ENCODE measurements at regions not wholly inside any gene's neighbourhood (a gene's known extent, or its start where the extent isn't known, plus 50 kb on each side); places are given as distances from the start of the nearest gene placed in this dataset.

DNA sequence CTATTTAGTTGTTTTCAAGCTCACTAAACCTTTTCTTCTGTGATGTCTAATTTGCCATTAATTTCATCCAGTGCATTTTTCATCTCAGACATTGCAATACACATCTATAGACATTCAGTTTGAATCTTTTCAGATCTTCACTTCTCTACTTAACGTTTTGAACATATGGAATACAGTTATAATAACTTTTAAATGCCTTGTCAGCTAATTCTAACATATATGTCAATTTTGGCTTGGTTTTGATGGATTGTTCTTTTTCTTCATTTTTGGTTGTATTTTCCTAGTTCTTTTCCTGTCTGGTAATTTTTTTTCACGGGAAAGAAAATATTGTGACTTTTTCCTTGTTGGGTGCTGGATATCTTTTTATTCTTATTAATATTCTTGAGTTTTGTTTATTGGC is 215.3 kb downstream of the ATP23 start:
- no peak for DNase-seq (ENCODE audit: low read depth, low spot score)
- ChIA-PET RAD21 (ENCODE audit: low non-redundant PET in 1 of 2, low total read pairs in 2 of 2, uncharacterized antibody in 2 of 2, unreplicated experiment in 2 of 2) (no interaction called here), CTCF (no interaction called here), POLR2A (no interaction called here)
- no peaks in the 10 kb centered on the region for H4K20me1 ChIP-seq (ENCODE audit: insufficient read depth)
- H3K27me3 ChIP-seq (ENCODE audit: insufficient read depth, low read length), result no peaks in the 10 kb centered on the region
- no peak overlapping the region for H3K9ac ChIP-seq (ENCODE audit: low read length)
- no peaks in the 10 kb centered on the region for H3K9me3 ChIP-seq (ENCODE audit: control insufficient read depth in 1 of 2, insufficient read depth in 1 of 2, low read depth in 1 of 2, low read length in 2 of 2)
- H2AFZ ChIP-seq (ENCODE audit: low read depth, low read length, poor library complexity, severe bottlenecking), result no peak overlapping the region
- H3K9me2 ChIP-seq (ENCODE audit: insufficient read depth), result no peaks in the 10 kb centered on the region
- no TSS peak for BruUV-seq (replicated peaks)
- no peaks in the 10 kb centered on the region for H3K79me2 ChIP-seq (ENCODE audit: insufficient read depth, low read length)
- no peak overlapping the region for H3K4me3 ChIP-seq (replicated peaks in 1 of 2; ENCODE audit: low read depth in 1 of 2, low read length in 2 of 2)
- H3K4me2 ChIP-seq (ENCODE audit: low read length), result no peak overlapping the region
- H3K36me3 ChIP-seq (ENCODE audit: control insufficient read depth in 1 of 2, insufficient read depth in 2 of 2, low read length in 2 of 2), result no peaks in the 10 kb centered on the region
- ATAC-seq, result no peak
- no peaks in the 10 kb centered on the region for H3K4me1 ChIP-seq (ENCODE audit: control insufficient read depth in 1 of 2, insufficient read depth in 2 of 2, low read length in 2 of 2)
- no peak overlapping the region for H3K27ac ChIP-seq (ENCODE audit: low read depth, low read length)
- no peak for TF ChIP-seq EZH2phosphoT487 (IDR thresholded peaks at IDR 0.05; ENCODE audit: borderline replicate concordance)
- no peak for TF ChIP-seq POLR2A (IDR thresholded peaks at IDR 0.05; ENCODE audit: borderline replicate concordance, extremely low read depth, insufficient read depth, insufficient read length)
- intact Hi-C loops (cut with micrococcal nuclease), result no loop called here

- Histone ChIP-seq H3K27me3 (ENCODE audit: insufficient read depth, low read length) (no peaks in the 10 kb centered on the region), H3K9me3 (ENCODE audit: control insufficient read depth in 1 of 2, insufficient read depth in 1 of 2, low read depth in 1 of 2, low read length in 2 of 2) (no peaks in the 10 kb centered on the region), H3K4me2 (ENCODE audit: low read length) (no peak overlapping the region), H3K27ac (ENCODE audit: low read depth, low read length) (no peak overlapping the region), H3K4me1 (ENCODE audit: control insufficient read depth in 1 of 2, insufficient read depth in 2 of 2, low read length in 2 of 2) (no peaks in the 10 kb centered on the region), H4K20me1 (ENCODE audit: insufficient read depth) (no peaks in the 10 kb centered on the region), H3K9me2 (ENCODE audit: insufficient read depth) (no peaks in the 10 kb centered on the region), H3K36me3 (ENCODE audit: control insufficient read depth in 1 of 2, insufficient read depth in 2 of 2, low read length in 2 of 2) (no peaks in the 10 kb centered on the region), H3K9ac (ENCODE audit: low read length) (no peak overlapping the region), H2AFZ (ENCODE audit: low read depth, low read length, poor library complexity, severe bottlenecking) (no peak overlapping the region), H3K79me2 (ENCODE audit: insufficient read depth, low read length) (no peaks in the 10 kb centered on the region), H3K4me3 (replicated peaks in 1 of 2; ENCODE audit: low read depth in 1 of 2, low read length in 2 of 2) (no peak overlapping the region)
- ChIA-PET RAD21 (ENCODE audit: low non-redundant PET in 1 of 2, low total read pairs in 2 of 2, uncharacterized antibody in 2 of 2, unreplicated experiment in 2 of 2) (no interaction called here), CTCF (no interaction called here), POLR2A (no interaction called here)
- ATAC-seq, result no peak
- no peak for DNase-seq (ENCODE audit: low read depth, low spot score)
- no TSS peak for BruUV-seq (replicated peaks)
- intact Hi-C loops (cut with micrococcal nuclease), result no loop called here
- TF ChIP-seq CBX3 (IDR thresholded peaks at IDR 0.05; ENCODE audit: low read depth) (no peak), ELF1 (IDR thresholded peaks at IDR 0.05; ENCODE audit: borderline replicate concordance, low read depth) (no peak), ZFX (IDR thresholded peaks at IDR 0.05) (no peak), SP1 (IDR thresholded peaks at IDR 0.05; ENCODE audit: low read depth) (no peak), ZNF274 (IDR thresholded peaks at IDR 0.05; ENCODE audit: low read depth, low read length) (no peak), POLR2AphosphoS5 (IDR thresholded peaks at IDR 0.05; ENCODE audit: low read depth, low read length) (no peak), TCF7L2 (IDR thresholded peaks at IDR 0.05; ENCODE audit: borderline replicate concordance, extremely low read depth, insufficient read depth, insufficient read length) (no peak), FOSL1 (IDR thresholded peaks at IDR 0.05; ENCODE audit: low read depth) (no peak), MAX (IDR thresholded peaks at IDR 0.05) (no peak), POLR2A (IDR thresholded peaks at IDR 0.05; ENCODE audit: borderline replicate concordance, extremely low read depth, insufficient read depth, insufficient read length) (no peak), CEBPB (IDR thresholded peaks at IDR 0.05; ENCODE audit: low read depth) (no peak), RAD21 (IDR thresholded peaks at IDR 0.05; ENCODE audit: low read depth) (no peak), SRF (IDR thresholded peaks at IDR 0.05; ENCODE audit: low read depth) (no peak), ATF3 (IDR thresholded peaks at IDR 0.05) (no peak), EZH2phosphoT487 (IDR thresholded peaks at IDR 0.05; ENCODE audit: borderline replicate concordance) (no peak)
- TF ChIP-seq, protein P1, sequence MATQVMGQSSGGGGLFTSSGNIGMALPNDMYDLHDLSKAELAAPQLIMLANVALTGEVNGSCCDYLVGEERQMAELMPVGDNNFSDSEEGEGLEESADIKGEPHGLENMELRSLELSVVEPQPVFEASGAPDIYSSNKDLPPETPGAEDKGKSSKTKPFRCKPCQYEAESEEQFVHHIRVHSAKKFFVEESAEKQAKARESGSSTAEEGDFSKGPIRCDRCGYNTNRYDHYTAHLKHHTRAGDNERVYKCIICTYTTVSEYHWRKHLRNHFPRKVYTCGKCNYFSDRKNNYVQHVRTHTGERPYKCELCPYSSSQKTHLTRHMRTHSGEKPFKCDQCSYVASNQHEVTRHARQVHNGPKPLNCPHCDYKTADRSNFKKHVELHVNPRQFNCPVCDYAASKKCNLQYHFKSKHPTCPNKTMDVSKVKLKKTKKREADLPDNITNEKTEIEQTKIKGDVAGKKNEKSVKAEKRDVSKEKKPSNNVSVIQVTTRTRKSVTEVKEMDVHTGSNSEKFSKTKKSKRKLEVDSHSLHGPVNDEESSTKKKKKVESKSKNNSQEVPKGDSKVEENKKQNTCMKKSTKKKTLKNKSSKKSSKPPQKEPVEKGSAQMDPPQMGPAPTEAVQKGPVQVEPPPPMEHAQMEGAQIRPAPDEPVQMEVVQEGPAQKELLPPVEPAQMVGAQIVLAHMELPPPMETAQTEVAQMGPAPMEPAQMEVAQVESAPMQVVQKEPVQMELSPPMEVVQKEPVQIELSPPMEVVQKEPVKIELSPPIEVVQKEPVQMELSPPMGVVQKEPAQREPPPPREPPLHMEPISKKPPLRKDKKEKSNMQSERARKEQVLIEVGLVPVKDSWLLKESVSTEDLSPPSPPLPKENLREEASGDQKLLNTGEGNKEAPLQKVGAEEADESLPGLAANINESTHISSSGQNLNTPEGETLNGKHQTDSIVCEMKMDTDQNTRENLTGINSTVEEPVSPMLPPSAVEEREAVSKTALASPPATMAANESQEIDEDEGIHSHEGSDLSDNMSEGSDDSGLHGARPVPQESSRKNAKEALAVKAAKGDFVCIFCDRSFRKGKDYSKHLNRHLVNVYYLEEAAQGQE (IDR thresholded peaks at IDR 0.05; ENCODE audit: low read depth), result no peak
- TF ChIP-seq, protein P2, sequence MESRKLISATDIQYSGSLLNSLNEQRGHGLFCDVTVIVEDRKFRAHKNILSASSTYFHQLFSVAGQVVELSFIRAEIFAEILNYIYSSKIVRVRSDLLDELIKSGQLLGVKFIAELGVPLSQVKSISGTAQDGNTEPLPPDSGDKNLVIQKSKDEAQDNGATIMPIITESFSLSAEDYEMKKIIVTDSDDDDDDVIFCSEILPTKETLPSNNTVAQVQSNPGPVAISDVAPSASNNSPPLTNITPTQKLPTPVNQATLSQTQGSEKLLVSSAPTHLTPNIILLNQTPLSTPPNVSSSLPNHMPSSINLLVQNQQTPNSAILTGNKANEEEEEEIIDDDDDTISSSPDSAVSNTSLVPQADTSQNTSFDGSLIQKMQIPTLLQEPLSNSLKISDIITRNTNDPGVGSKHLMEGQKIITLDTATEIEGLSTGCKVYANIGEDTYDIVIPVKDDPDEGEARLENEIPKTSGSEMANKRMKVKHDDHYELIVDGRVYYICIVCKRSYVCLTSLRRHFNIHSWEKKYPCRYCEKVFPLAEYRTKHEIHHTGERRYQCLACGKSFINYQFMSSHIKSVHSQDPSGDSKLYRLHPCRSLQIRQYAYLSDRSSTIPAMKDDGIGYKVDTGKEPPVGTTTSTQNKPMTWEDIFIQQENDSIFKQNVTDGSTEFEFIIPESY (IDR thresholded peaks at IDR 0.05; ENCODE audit: extremely low read depth, insufficient replicate concordance, low read length), result no peak
Measured at GRCh38 chr12:58159941-58160340, 218.6 kb downstream of the ATP23 start.
